A549 (cell line): ENCODE measurements at regions not wholly inside any gene's neighbourhood (a gene's known extent, or its start where the extent isn't known, plus 50 kb on each side); places are given as distances from the start of the nearest gene placed in this dataset.

Experiments used
- ATAC-seq, 2 experiments: fragments of 200-7000 bp in 1 of 2; fragments of >200 bp in 1 of 2; cut with Nextera tagmentation in 1 of 2; cut with Tn5 transposase in 1 of 2; 3 replicates each; pipeline versions ENCODE4 v1.8.0 to v1.9.1; 2018 to 2020; ENCODE audit warnings: mild to moderate bottlenecking in 1 of 2, moderate library complexity in 1 of 2
- CTCF ChIA-PET: fragments of 300-600 bp; sonication (Branson Sonifier 250); formaldehyde crosslinking; extraction: SDS; loops from one replicate; lab custom pipeline; 2021; ENCODE audit warnings: antibody characterized with exemption, inconsistent platforms; lab: Yijun Ruan, JAX
- POLR2A ChIA-PET: fragments of 350-600 bp; formaldehyde crosslinking; extraction: SDS; loops from one replicate; lab custom pipeline; 2021; ENCODE audit warnings: antibody characterized with exemption, inconsistent platforms; lab: Yijun Ruan, JAX
- DNase-seq, 2 experiments: peaks; one replicate each; pipeline versions ENCODE4 v3.0.0 to v3.0.0-alpha.2; 2011 to 2016; ENCODE audit warnings: low read depth in 1 of 2, low spot score in 1 of 2
- FAIRE-seq: peaks from 2 replicates; lab custom pipeline; 2011; peaks lifted over from hg19 to GRCh38; lab: Jason Lieb, UNC
- H3K27ac ChIP-seq, 2 experiments: fragments of >200 bp; sonication (Bioruptor Twin); formaldehyde crosslinking; 3 replicates each; pipeline ENCODE4 v1.5.1; 2016 to 2017
- H3K4me1 ChIP-seq: fragments of >200 bp; sonication (Bioruptor Twin); formaldehyde crosslinking; 3 replicates; pipeline ENCODE4 v1.6.1; 2016
- H3K4me2 ChIP-seq: fragments of >200 bp; sonication (Bioruptor Twin); formaldehyde crosslinking; 3 replicates; pipeline ENCODE4 v1.6.1; 2016
- H3K4me3 ChIP-seq: fragments of >200 bp; sonication (Bioruptor Twin); formaldehyde crosslinking; 3 replicates; pipeline ENCODE4 v1.5.1; 2016
- H3K9me3 ChIP-seq: fragments of >200 bp; sonication (Bioruptor Twin); formaldehyde crosslinking; 3 replicates; pipeline ENCODE4 v1.6.1; 2016
- BHLHE40 ChIP-seq: IDR thresholded peaks from 2 replicates; pipeline ENCODE4 v1.6.1; 2012; ENCODE audit warnings: low read depth, low read length, inconsistent platforms
- CBX2 ChIP-seq: fragments of 200-600 bp; sonication (generic); IDR thresholded peaks from 2 replicates; pipeline ENCODE4 v1.6.1; 2016; ENCODE audit warnings: low read depth, mild to moderate bottlenecking, borderline replicate concordance
- CEBPB ChIP-seq, 2 experiments: fragments of >200 bp in 1 of 2; sonication (Bioruptor Twin) in 1 of 2; formaldehyde crosslinking in 1 of 2; IDR thresholded peaks; 2 replicates each; pipeline ENCODE4 v1.6.1; 2012 to 2016
- CTCF ChIP-seq: fragments of >200 bp; sonication (Bioruptor Twin); formaldehyde crosslinking; IDR thresholded peaks from 3 replicates; pipeline ENCODE4 v1.5.1; 2016
- FOXS1 ChIP-seq: fragments of 250-450 bp; sonication (Bioruptor Pico); IDR thresholded peaks from 2 replicates; pipeline ENCODE4 v1.5.0; 2020; ENCODE audit warnings: mild to moderate bottlenecking, moderate library complexity
- HMGXB4 ChIP-seq: fragments of 250-450 bp; sonication (Bioruptor Pico); IDR thresholded peaks from 2 replicates; pipeline ENCODE4 v1.5.0; 2021; ENCODE audit warnings: mild to moderate bottlenecking, moderate library complexity, borderline replicate concordance
- PBX3 ChIP-seq: IDR thresholded peaks from 2 replicates; pipeline ENCODE4 v1.6.1; 2012
- RAD21 ChIP-seq, 2 experiments: fragments of >200 bp in 1 of 2; sonication (Bioruptor Twin) in 1 of 2; formaldehyde crosslinking in 1 of 2; IDR thresholded peaks in 1 of 2; conservative IDR thresholded peaks in 1 of 2; 2 replicates in 1 of 2; 3 replicates in 1 of 2; pipeline ENCODE4 v1.6.1; 2012 to 2018; ENCODE audit warnings: inconsistent platforms in 1 of 2
- RNF2 ChIP-seq: fragments of 200-600 bp; sonication (generic); IDR thresholded peaks from 2 replicates; pipeline ENCODE4 v1.6.1; 2016; ENCODE audit warnings: low read depth, mild to moderate bottlenecking, antibody characterized with exemption, moderate library complexity, borderline replicate concordance
- ZSCAN20 ChIP-seq: fragments of 250-450 bp; sonication (Bioruptor Pico); IDR thresholded peaks from 2 replicates; pipeline ENCODE4 v1.8.0; 2022; ENCODE audit warnings: mild to moderate bottlenecking, moderate library complexity
- WGBS: methylation state at CpG from one replicate; pipeline ENCODE4 v1.1.6; 2017; ENCODE audit errors: missing lambda C conversion rate; 5-methylcytosine and 5-hydroxymethylcytosine counted together
- TF ChIP-seq, protein P1 (sequence below): fragments of 200-600 bp; sonication (generic); IDR thresholded peaks from 2 replicates; pipeline ENCODE4 v1.6.1; 2016; ENCODE audit warnings: antibody characterized with exemption, mild to moderate bottlenecking, moderate library complexity
- TF ChIP-seq, protein P2 (sequence below): IDR thresholded peaks from 2 replicates; pipeline ENCODE4 v1.6.1; 2012

DNA sequence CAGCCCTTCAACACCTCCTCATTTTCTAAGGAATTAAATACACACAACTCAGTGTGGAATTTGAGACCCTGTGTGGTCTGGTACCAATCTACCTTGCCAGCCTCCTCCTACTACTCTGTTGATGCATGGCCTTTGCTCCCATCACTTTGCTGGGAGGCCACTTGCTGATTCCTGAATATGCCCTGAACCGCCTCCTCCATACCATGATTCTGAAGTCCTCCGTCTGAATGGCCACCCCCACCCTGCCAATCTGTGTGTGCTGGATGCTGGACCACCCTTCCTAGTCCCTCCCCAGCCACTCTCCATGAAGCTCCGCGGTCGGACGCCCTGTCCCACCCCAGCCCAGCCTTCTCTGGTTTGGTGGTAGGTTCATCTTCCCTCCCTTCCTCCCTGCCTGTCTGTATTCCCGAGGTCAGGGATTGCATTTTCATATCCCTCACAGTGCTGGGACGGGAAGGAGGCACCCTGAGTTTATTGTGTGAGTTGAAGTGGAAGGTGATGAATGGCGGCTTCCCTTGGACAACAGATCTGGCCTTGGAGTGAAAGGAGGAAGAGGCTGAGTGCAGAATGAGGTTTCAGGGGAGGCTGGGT is 138.3 kb downstream of the CDC5L start (continued):
- TF ChIP-seq, protein P1, sequence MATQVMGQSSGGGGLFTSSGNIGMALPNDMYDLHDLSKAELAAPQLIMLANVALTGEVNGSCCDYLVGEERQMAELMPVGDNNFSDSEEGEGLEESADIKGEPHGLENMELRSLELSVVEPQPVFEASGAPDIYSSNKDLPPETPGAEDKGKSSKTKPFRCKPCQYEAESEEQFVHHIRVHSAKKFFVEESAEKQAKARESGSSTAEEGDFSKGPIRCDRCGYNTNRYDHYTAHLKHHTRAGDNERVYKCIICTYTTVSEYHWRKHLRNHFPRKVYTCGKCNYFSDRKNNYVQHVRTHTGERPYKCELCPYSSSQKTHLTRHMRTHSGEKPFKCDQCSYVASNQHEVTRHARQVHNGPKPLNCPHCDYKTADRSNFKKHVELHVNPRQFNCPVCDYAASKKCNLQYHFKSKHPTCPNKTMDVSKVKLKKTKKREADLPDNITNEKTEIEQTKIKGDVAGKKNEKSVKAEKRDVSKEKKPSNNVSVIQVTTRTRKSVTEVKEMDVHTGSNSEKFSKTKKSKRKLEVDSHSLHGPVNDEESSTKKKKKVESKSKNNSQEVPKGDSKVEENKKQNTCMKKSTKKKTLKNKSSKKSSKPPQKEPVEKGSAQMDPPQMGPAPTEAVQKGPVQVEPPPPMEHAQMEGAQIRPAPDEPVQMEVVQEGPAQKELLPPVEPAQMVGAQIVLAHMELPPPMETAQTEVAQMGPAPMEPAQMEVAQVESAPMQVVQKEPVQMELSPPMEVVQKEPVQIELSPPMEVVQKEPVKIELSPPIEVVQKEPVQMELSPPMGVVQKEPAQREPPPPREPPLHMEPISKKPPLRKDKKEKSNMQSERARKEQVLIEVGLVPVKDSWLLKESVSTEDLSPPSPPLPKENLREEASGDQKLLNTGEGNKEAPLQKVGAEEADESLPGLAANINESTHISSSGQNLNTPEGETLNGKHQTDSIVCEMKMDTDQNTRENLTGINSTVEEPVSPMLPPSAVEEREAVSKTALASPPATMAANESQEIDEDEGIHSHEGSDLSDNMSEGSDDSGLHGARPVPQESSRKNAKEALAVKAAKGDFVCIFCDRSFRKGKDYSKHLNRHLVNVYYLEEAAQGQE: no peak
- TF ChIP-seq RAD21 (conservative IDR thresholded peaks at IDR 0.05 in 1 of 2, IDR thresholded peaks at IDR 0.05 in 1 of 2): no peak

DNA sequence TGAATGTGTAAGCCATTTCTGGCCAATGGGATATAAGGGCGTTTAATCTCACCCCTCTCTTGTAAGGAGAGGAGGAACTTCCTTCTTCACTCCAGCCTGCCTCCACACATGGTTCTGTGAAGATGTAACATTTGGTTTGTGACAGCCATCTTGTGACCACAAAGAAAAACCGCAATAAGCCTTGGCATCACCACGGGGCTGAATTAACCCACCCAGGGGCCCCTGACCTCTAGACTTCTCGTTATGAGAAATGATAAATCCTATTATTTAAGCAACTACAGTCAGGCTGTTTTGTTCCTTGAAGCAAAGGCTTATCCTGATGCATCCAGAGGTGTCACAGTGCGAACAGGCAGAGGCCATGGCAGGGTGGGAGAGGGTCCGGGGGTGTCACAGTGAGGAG is 139.7 kb downstream of the CDC5L start:
- no peak overlapping the region for H3K27ac ChIP-seq
- no peak for ATAC-seq
- TF ChIP-seq BHLHE40: no peak
- TF ChIP-seq PBX3: no peak
- no peak for TF ChIP-seq FOXS1 (CRISPR knock-in tag)
- no peak for TF ChIP-seq CBX2
- TF ChIP-seq CEBPB (IDR thresholded peaks at IDR 0.05): no peak
- TF ChIP-seq ZSCAN20 (CRISPR knock-in tag): no peak
- TF ChIP-seq RNF2: no peak
- no peak for TF ChIP-seq HMGXB4 (CRISPR knock-in tag)
- TF ChIP-seq, protein P2, sequence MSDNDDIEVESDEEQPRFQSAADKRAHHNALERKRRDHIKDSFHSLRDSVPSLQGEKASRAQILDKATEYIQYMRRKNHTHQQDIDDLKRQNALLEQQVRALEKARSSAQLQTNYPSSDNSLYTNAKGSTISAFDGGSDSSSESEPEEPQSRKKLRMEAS: no peak
- TF ChIP-seq, all 56 proteins: peak for 0
- Histone ChIP-seq H3K9me3 (no peaks in the 10 kb centered on the region; the same call in 2 of the 3 replicates), H3K4me1 (no peaks in the 10 kb centered on the region), H3K4me2 (no peak overlapping the region), H3K4me3 (no peak overlapping the region)
- FAIRE-seq (no peak), DNase-seq (no peak)
- ChIA-PET POLR2A (no interaction called here), CTCF (no interaction called here)
- WGBS: 36% methylated on average over 5 of the region's 6 CpGs

DNA sequence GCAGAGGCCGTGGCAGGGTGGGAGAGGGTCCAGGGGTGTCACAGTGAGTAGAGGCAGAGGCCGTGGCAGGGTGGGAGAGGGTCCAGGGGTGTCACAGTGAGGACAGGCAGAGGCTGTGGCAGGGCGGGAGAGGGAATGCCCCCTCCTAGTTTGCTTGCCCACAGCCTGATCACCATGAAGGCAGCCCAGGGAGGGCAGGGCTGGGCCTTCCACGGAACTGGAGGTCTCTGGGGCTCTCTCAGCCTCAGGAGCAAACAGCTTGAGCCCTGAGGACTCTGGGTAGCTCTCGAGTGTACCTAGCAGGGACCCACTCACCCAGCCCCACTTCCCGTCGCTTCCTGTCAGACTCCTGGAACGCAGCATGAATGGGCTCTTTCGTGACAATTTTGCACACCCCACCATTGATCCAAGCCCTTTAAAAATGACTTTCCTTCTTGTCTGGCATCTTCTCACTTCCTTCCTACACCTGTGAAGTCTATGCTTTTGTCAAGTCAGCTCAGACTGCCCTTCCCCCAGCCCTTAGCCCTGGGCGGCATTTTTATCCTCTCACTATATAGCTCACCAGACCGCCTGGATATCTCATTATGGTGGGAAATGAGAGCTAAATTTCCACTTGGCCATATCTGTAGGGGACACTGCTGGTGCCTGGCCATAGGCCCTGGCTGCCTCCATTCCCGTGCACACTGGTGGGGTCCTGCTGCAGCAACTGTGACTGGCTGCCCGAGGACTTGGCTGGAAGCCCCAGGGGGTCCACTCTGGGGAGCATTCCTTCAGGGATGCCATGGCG is 140.3 kb downstream of the CDC5L start:
- Histone ChIP-seq H3K4me3 (no peak overlapping the region), H3K27ac (no peak overlapping the region), H3K9me3 (no peaks in the 10 kb centered on the region; the same call in 2 of the 3 replicates), H3K4me2 (no peak overlapping the region), H3K4me1 (no peaks in the 10 kb centered on the region)
- WGBS: 67% methylated on average over 8 of the region's 14 CpGs
- DNase-seq (no peak), FAIRE-seq (no peak), ATAC-seq (no peak)
- TF ChIP-seq CTCF: no peak
- ChIA-PET POLR2A (no interaction called here), CTCF (no interaction called here)
